Liver (tissue), 8 donors: ENCODE measurements at regions not wholly inside any gene's neighbourhood (a gene's known extent, or its start where the extent isn't known, plus 50 kb on each side); places are given as distances from the start of the nearest gene placed in this dataset.

Experiments
- DNase-seq: peaks from one replicate; pipeline ENCODE4 v3.0.0-alpha.2; 2017; ENCODE audit warnings: low spot score
- H3K27ac ChIP-seq, 2 donors: one replicate each; pipeline ENCODE4 v1.7.0; 2013; ENCODE audit warnings: inconsistent platforms in 2 of 2, low read length in 2 of 2, control low read depth in 1 of 2, low read depth in 1 of 2, mild to moderate bottlenecking in 1 of 2
- H3K27me3 ChIP-seq, 4 donors: one replicate each; pipeline versions ENCODE4 v1.6.1 to v1.7.0; 2013; ENCODE audit warnings: low read length in 3 of 4, inconsistent platforms in 1 of 4, mild to moderate bottlenecking in 1 of 4, moderate library complexity in 1 of 4; ENCODE audit not compliant: control insufficient read depth in 4 of 4, insufficient read depth in 4 of 4
- H3K36me3 ChIP-seq, 4 donors: one replicate each; pipeline versions ENCODE4 v1.6.1 to v1.7.0; 2013; ENCODE audit warnings: low read length in 3 of 4, mild to moderate bottlenecking in 3 of 4, low read depth in 1 of 4, moderate library complexity in 1 of 4; ENCODE audit not compliant: control insufficient read depth in 4 of 4, insufficient read depth in 3 of 4
- H3K4me1 ChIP-seq, 4 donors: one replicate each; pipeline versions ENCODE4 v1.6.1 to v1.7.0; 2013; ENCODE audit warnings: low read length in 3 of 4, mild to moderate bottlenecking in 3 of 4, moderate library complexity in 1 of 4; ENCODE audit not compliant: control insufficient read depth in 4 of 4, insufficient read depth in 4 of 4
- H3K4me3 ChIP-seq, 3 donors: one replicate each; pipeline versions ENCODE4 v1.6.1 to v1.7.0; 2013; ENCODE audit warnings: low read length in 3 of 3, control low read depth in 1 of 3, low read depth in 1 of 3, mild to moderate bottlenecking in 1 of 3
- H3K9ac ChIP-seq, 2 donors: one replicate each; pipeline ENCODE4 v1.7.0; 2013; ENCODE audit warnings: low read length in 2 of 2, mild to moderate bottlenecking in 2 of 2, moderate library complexity in 2 of 2, control low read depth in 1 of 2, low read depth in 1 of 2
- H3K9me3 ChIP-seq, 4 donors: one replicate each; pipeline versions ENCODE4 v1.6.1 to v1.7.0; 2013; ENCODE audit warnings: low read length in 3 of 4; ENCODE audit not compliant: control insufficient read depth in 4 of 4
- ATF3 ChIP-seq: IDR thresholded peaks from 2 replicates; pipeline ENCODE4 v1.6.1; 2016; ENCODE audit warnings: antibody characterized with exemption
- CTCF ChIP-seq: fragments of 150-350 bp; IDR thresholded peaks from 2 replicates; pipeline ENCODE4 v1.5.1; 2017; ENCODE audit warnings: improper control_type of control experiment, low read depth, low read length; ENCODE audit not compliant: missing input control
- EGR1 ChIP-seq, 2 donors: IDR thresholded peaks; 2 replicates each; pipeline ENCODE4 v1.6.1; 2016 to 2018; ENCODE audit warnings: antibody characterized with exemption in 2 of 2, low read depth in 2 of 2
- FOXA2 ChIP-seq: IDR thresholded peaks from 2 replicates; pipeline ENCODE4 v1.6.1; 2016; ENCODE audit warnings: antibody characterized with exemption
- GABPA ChIP-seq, 2 donors: IDR thresholded peaks in 1 of 2; conservative IDR thresholded peaks in 1 of 2; 2 replicates each; pipeline ENCODE4 v1.6.1; 2016; ENCODE audit warnings: antibody characterized with exemption in 2 of 2, mild to moderate bottlenecking in 1 of 2, moderate library complexity in 1 of 2
- HNF4A ChIP-seq, 2 donors: conservative IDR thresholded peaks; 2 replicates each; pipeline ENCODE4 v1.6.1; 2016; ENCODE audit warnings: antibody characterized with exemption in 2 of 2, mild to moderate bottlenecking in 2 of 2
- HNF4G ChIP-seq: IDR thresholded peaks from 2 replicates; pipeline ENCODE4 v1.6.1; 2016; ENCODE audit warnings: antibody characterized with exemption
- JUND ChIP-seq, 2 donors: IDR thresholded peaks; 2 replicates each; pipeline ENCODE4 v1.6.1; 2016; ENCODE audit warnings: antibody characterized with exemption in 2 of 2
- MAX ChIP-seq: IDR thresholded peaks from 2 replicates; pipeline ENCODE4 v1.6.1; 2016; ENCODE audit warnings: antibody characterized with exemption
- NR2F2 ChIP-seq: IDR thresholded peaks from 2 replicates; pipeline ENCODE4 v1.6.1; 2016; ENCODE audit warnings: antibody characterized with exemption
- RAD21 ChIP-seq, 2 donors: IDR thresholded peaks; 2 replicates each; pipeline ENCODE4 v1.6.1; 2016; ENCODE audit warnings: antibody characterized with exemption in 2 of 2, mild to moderate bottlenecking in 2 of 2
- RXRA ChIP-seq, 2 donors: IDR thresholded peaks; 2 replicates each; pipeline ENCODE4 v1.6.1; 2017 to 2018; ENCODE audit warnings: antibody characterized with exemption in 2 of 2, mild to moderate bottlenecking in 1 of 2
- SP1 ChIP-seq: IDR thresholded peaks from 2 replicates; pipeline ENCODE4 v1.6.1; 2018; ENCODE audit warnings: antibody characterized with exemption, mild to moderate bottlenecking
- TAF1 ChIP-seq: conservative IDR thresholded peaks from 2 replicates; pipeline ENCODE4 v1.6.1; 2016; ENCODE audit warnings: antibody characterized with exemption, mild to moderate bottlenecking
- YY1 ChIP-seq: IDR thresholded peaks from 2 replicates; pipeline ENCODE4 v1.6.1; 2016; ENCODE audit warnings: antibody characterized with exemption, mild to moderate bottlenecking
- WGBS: extraction: QIAGEN DNeasy Blood & Tissue Kit; methylation state at CpG from one replicate; pipeline ENCODE4 v1.1.7; 2013; 5-methylcytosine and 5-hydroxymethylcytosine counted together
- TF ChIP-seq, protein P1 (sequence below): IDR thresholded peaks from 2 replicates; pipeline ENCODE4 v1.6.1; 2016; ENCODE audit warnings: antibody characterized with exemption
- TF ChIP-seq, protein P2 (sequence below): IDR thresholded peaks from 2 replicates; pipeline ENCODE4 v1.6.1; 2016; ENCODE audit warnings: antibody characterized with exemption, mild to moderate bottlenecking
- donor health status: healthy.
- donor health status: healthy.
- donor health status: healthy.
- donor health status: healthy.
- donor health status: healthy.

GRCh38 chr7:4449263-4449662 lies 232.8 kb upstream of the FOXK1 start:
- Histone ChIP-seq H3K9me3 (no peaks in the 10 kb centered on the region), H3K27me3 (no peaks in the 10 kb centered on the region), H3K4me3 (no peak overlapping the region), H3K36me3 (no peaks in the 10 kb centered on the region), H3K4me1 (no peaks in the 10 kb centered on the region), H3K27ac (no peak overlapping the region), H3K9ac (no peak overlapping the region)
- 79% methylated on average over 10 of the region's 10 CpGs for WGBS
- DNase-seq, result no peak
- no peak for TF ChIP-seq HNF4A (conservative IDR thresholded peaks at IDR 0.05)
- TF ChIP-seq RAD21 (IDR thresholded peaks at IDR 0.05), result no peak
- no peak for TF ChIP-seq TAF1
- no peak for TF ChIP-seq RXRA (IDR thresholded peaks at IDR 0.05)
- TF ChIP-seq NR2F2, result no peak
- TF ChIP-seq MAX, result no peak
- no peak for TF ChIP-seq ATF3
- TF ChIP-seq HNF4G, result no peak
- TF ChIP-seq, protein P1, sequence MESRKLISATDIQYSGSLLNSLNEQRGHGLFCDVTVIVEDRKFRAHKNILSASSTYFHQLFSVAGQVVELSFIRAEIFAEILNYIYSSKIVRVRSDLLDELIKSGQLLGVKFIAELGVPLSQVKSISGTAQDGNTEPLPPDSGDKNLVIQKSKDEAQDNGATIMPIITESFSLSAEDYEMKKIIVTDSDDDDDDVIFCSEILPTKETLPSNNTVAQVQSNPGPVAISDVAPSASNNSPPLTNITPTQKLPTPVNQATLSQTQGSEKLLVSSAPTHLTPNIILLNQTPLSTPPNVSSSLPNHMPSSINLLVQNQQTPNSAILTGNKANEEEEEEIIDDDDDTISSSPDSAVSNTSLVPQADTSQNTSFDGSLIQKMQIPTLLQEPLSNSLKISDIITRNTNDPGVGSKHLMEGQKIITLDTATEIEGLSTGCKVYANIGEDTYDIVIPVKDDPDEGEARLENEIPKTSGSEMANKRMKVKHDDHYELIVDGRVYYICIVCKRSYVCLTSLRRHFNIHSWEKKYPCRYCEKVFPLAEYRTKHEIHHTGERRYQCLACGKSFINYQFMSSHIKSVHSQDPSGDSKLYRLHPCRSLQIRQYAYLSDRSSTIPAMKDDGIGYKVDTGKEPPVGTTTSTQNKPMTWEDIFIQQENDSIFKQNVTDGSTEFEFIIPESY, result no peak
- no peak for TF ChIP-seq EGR1 (IDR thresholded peaks at IDR 0.05; ENCODE audit: low read depth in 2 of 2)
- TF ChIP-seq YY1, result no peak
- TF ChIP-seq, protein P2, sequence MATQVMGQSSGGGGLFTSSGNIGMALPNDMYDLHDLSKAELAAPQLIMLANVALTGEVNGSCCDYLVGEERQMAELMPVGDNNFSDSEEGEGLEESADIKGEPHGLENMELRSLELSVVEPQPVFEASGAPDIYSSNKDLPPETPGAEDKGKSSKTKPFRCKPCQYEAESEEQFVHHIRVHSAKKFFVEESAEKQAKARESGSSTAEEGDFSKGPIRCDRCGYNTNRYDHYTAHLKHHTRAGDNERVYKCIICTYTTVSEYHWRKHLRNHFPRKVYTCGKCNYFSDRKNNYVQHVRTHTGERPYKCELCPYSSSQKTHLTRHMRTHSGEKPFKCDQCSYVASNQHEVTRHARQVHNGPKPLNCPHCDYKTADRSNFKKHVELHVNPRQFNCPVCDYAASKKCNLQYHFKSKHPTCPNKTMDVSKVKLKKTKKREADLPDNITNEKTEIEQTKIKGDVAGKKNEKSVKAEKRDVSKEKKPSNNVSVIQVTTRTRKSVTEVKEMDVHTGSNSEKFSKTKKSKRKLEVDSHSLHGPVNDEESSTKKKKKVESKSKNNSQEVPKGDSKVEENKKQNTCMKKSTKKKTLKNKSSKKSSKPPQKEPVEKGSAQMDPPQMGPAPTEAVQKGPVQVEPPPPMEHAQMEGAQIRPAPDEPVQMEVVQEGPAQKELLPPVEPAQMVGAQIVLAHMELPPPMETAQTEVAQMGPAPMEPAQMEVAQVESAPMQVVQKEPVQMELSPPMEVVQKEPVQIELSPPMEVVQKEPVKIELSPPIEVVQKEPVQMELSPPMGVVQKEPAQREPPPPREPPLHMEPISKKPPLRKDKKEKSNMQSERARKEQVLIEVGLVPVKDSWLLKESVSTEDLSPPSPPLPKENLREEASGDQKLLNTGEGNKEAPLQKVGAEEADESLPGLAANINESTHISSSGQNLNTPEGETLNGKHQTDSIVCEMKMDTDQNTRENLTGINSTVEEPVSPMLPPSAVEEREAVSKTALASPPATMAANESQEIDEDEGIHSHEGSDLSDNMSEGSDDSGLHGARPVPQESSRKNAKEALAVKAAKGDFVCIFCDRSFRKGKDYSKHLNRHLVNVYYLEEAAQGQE, result no peak
- no peak for TF ChIP-seq GABPA (IDR thresholded peaks at IDR 0.05 in 1 of 2, conservative IDR thresholded peaks at IDR 0.05 in 1 of 2)
- no peak for TF ChIP-seq SP1
- no peak for TF ChIP-seq JUND (IDR thresholded peaks at IDR 0.05)
- no peak for TF ChIP-seq FOXA2

GRCh38 chr7:4450483-4450882 lies 231.6 kb upstream of the FOXK1 start:
- no peaks in the 10 kb centered on the region for H3K4me1 ChIP-seq
- H3K27me3 ChIP-seq, result no peaks in the 10 kb centered on the region
- 88% methylated on average over 2 of the region's 2 CpGs for WGBS
- DNase-seq, result no peak
- no peak overlapping the region for H3K9ac ChIP-seq
- no peak overlapping the region for H3K4me3 ChIP-seq
- no peaks in the 10 kb centered on the region for H3K9me3 ChIP-seq
- H3K27ac ChIP-seq, result no peak overlapping the region
- H3K36me3 ChIP-seq, result no peaks in the 10 kb centered on the region
- TF ChIP-seq SP1, result no peak
- no peak for TF ChIP-seq EGR1 (IDR thresholded peaks at IDR 0.05; ENCODE audit: low read depth in 2 of 2)
- no peak for TF ChIP-seq NR2F2
- TF ChIP-seq YY1, result no peak
- TF ChIP-seq FOXA2, result no peak
- TF ChIP-seq JUND (IDR thresholded peaks at IDR 0.05), result no peak
- no peak for TF ChIP-seq TAF1
- TF ChIP-seq MAX, result no peak
- no peak for TF ChIP-seq RXRA (IDR thresholded peaks at IDR 0.05)
- no peak for TF ChIP-seq RAD21 (IDR thresholded peaks at IDR 0.05)
- TF ChIP-seq CTCF, result no peak
- TF ChIP-seq, protein P1, result no peak
- TF ChIP-seq ATF3, result no peak
- TF ChIP-seq, protein P2, result no peak
- no peak for TF ChIP-seq HNF4G
